GM21529 (cell line): ENCODE measurements at regions not wholly inside any gene's neighbourhood (a gene's known extent, or its start where the extent isn't known, plus 50 kb on each side); places are given as distances from the start of the nearest gene placed in this dataset.

Experiments
- ATAC-seq: cut with Tn5 transposase; IDR thresholded peaks from one replicate; pipeline ENCODE4 v1.9.1; 2021; ENCODE audit not compliant: unreplicated experiment

GRCh38 chr5:6176102-6176693, 202.1 kb downstream of the MED10 start:
- no peak for ATAC-seq

GRCh38 chr5:6175172-6175854, 203.0 kb downstream of the MED10 start:
- no peak for ATAC-seq

- ATAC-seq, result no peak
Observed at GRCh38 chr5:6169660-6170059, 208.7 kb downstream of the MED10 start.

- no peak for ATAC-seq
Observed at GRCh38 chr5:6166698-6167394, 211.5 kb downstream of the MED10 start.

GRCh38 chr5:6163913-6164312, 214.4 kb downstream of the MED10 start:
- no peak for ATAC-seq

- no peak for ATAC-seq
Observed at GRCh38 chr5:6162175-6162574, 216.2 kb downstream of the MED10 start.

GRCh38 chr5:6161257-6161656, 217.1 kb downstream of the MED10 start:
- ATAC-seq, result no peak

- ATAC-seq, result no peak
Observed at GRCh38 chr5:6159832-6160430, 218.4 kb downstream of the MED10 start.

GRCh38 chr5:6158974-6159831, 219.1 kb downstream of the MED10 start:
- no peak for ATAC-seq

- ATAC-seq, result no peak
Observed at GRCh38 chr5:6154216-6154615, 224.1 kb downstream of the MED10 start.

- no peak for ATAC-seq
Observed at GRCh38 chr5:6146271-6146670, 232.1 kb downstream of the MED10 start.

GRCh38 chr5:6145616-6146237, 232.6 kb downstream of the MED10 start:
- ATAC-seq, result no peak

GRCh38 chr5:6143523-6143922, 234.8 kb downstream of the MED10 start:
- no peak for ATAC-seq

GRCh38 chr5:6142353-6142752, 236.0 kb downstream of the MED10 start:
- ATAC-seq, result no peak

GRCh38 chr5:6140219-6140618, 238.1 kb downstream of the MED10 start:
- ATAC-seq, result no peak

- peak; percentile 61 for ATAC-seq
Observed at GRCh38 chr5:6135977-6136376, 242.4 kb downstream of the MED10 start.

GRCh38 chr5:6134281-6134680, 244.1 kb downstream of the MED10 start:
- ATAC-seq, result no peak

GRCh38 chr5:6125781-6126180, 252.6 kb downstream of the MED10 start:
- ATAC-seq, result no peak

- no peak for ATAC-seq
Observed at GRCh38 chr5:6118691-6119090, 259.7 kb downstream of the MED10 start.

GRCh38 chr5:6117212-6117611, 261.1 kb downstream of the MED10 start:
- no peak for ATAC-seq

GRCh38 chr5:6115852-6116251, 262.5 kb downstream of the MED10 start:
- no peak for ATAC-seq
